ENCODE measurements at regions not wholly inside any gene's neighbourhood (a gene's known extent, or its start where the extent isn't known, plus 50 kb on each side); places are given as distances from the start of the nearest gene placed in this dataset.

DNA sequence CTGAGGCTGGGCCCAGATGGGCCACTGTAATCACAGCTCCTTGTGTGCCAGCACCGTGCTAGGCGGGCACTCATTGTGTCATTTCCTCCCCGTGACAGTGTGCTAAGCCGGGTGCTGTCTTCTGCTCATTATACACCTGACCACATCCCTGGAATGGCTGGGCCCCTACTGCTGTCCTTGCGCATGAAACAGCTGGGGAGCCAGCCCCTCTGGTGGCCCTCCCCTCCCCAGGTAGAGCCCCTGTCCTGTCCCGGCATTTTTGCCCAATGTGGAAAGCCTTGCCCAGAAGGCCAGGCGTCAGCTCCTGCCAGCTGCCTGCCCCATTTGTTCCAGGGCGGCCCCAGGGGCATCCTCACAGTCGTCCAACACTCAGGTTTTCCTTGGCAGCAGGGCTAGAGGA is 107.4 kb upstream of the CASZ1 start:
- TF ChIP-seq EHMT2 (IDR thresholded peaks at IDR 0.05; ENCODE audit: low read depth) (no peak), MYC (IDR thresholded peaks at IDR 0.05; ENCODE audit: borderline replicate concordance, low read length) (no peak), REST (IDR thresholded peaks at IDR 0.05) (no peak), EP300 (IDR thresholded peaks at IDR 0.05) (no peak), TP53 (CRISPR knock-in tag; IDR thresholded peaks at IDR 0.05) (no peak), RAD21 (conservative IDR thresholded peaks at IDR 0.05 in 1 of 2, IDR thresholded peaks at IDR 0.05 in 1 of 2) (no peak), HOXA7 (CRISPR knock-in tag; IDR thresholded peaks at IDR 0.05) (no peak), POLR2A (IDR thresholded peaks at IDR 0.05; ENCODE audit: low read length) (no peak)
- TF ChIP-seq, protein P1, sequence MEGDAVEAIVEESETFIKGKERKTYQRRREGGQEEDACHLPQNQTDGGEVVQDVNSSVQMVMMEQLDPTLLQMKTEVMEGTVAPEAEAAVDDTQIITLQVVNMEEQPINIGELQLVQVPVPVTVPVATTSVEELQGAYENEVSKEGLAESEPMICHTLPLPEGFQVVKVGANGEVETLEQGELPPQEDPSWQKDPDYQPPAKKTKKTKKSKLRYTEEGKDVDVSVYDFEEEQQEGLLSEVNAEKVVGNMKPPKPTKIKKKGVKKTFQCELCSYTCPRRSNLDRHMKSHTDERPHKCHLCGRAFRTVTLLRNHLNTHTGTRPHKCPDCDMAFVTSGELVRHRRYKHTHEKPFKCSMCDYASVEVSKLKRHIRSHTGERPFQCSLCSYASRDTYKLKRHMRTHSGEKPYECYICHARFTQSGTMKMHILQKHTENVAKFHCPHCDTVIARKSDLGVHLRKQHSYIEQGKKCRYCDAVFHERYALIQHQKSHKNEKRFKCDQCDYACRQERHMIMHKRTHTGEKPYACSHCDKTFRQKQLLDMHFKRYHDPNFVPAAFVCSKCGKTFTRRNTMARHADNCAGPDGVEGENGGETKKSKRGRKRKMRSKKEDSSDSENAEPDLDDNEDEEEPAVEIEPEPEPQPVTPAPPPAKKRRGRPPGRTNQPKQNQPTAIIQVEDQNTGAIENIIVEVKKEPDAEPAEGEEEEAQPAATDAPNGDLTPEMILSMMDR (IDR thresholded peaks at IDR 0.05) = no peak
